DND-41 (cell line): ENCODE measurements at regions not wholly inside any gene's neighbourhood (a gene's known extent, or its start where the extent isn't known, plus 50 kb on each side); places are given as distances from the start of the nearest gene placed in this dataset.

Experiments
- ATAC-seq: fragments of 200-7000 bp; cut with Tn5 transposase; 3 replicates; pipeline ENCODE4 v1.9.1; 2021; ENCODE audit warnings: low read depth; ENCODE audit not compliant: insufficient read depth
- DNase-seq: peaks from one replicate; pipeline ENCODE4 v3.0.0-alpha.2; 2020
- H2AFZ ChIP-seq: 2 replicates; pipeline ENCODE4 v1.6.0; 2012; ENCODE audit warnings: low read depth, low read length
- H3K27ac ChIP-seq: 2 replicates; pipeline ENCODE4 v1.5.1; 2012; ENCODE audit warnings: low read length, inconsistent platforms
- H3K27me3 ChIP-seq: fragments of 200-600 bp; sonication (generic); 2 replicates; pipeline ENCODE4 v1.6.0; 2012; ENCODE audit warnings: low read length, mild to moderate bottlenecking, inconsistent platforms; ENCODE audit not compliant: insufficient read depth, poor library complexity
- H3K36me3 ChIP-seq: 2 replicates; pipeline ENCODE4 v1.5.1; 2012; ENCODE audit warnings: low read length, inconsistent platforms; ENCODE audit not compliant: insufficient read depth
- H3K4me1 ChIP-seq: 2 replicates; pipeline ENCODE4 v1.5.1; 2012; ENCODE audit warnings: mild to moderate bottlenecking, low read length; ENCODE audit not compliant: insufficient read depth
- H3K4me2 ChIP-seq: 2 replicates; pipeline ENCODE4 v1.6.0; 2012; ENCODE audit warnings: mild to moderate bottlenecking, moderate library complexity, low read length, inconsistent platforms; ENCODE audit not compliant: insufficient read depth
- H3K4me3 ChIP-seq, 2 experiments: fragments of 200-600 bp in 1 of 2; shearing (Covaris generic) in 1 of 2; 2 replicates each; pipeline ENCODE4 v1.5.1; 2012 to 2016; ENCODE audit warnings: inconsistent platforms in 2 of 2, low read length in 2 of 2, mild to moderate bottlenecking in 2 of 2, low read depth in 1 of 2, moderate library complexity in 1 of 2
- H3K79me2 ChIP-seq: 2 replicates; pipeline ENCODE4 v1.6.0; 2012; ENCODE audit warnings: low read length, inconsistent platforms; ENCODE audit not compliant: insufficient read depth
- H3K9ac ChIP-seq: 2 replicates; pipeline ENCODE4 v1.6.0; 2012; ENCODE audit warnings: low read depth, mild to moderate bottlenecking, inconsistent platforms, low read length, moderate library complexity
- H3K9me3 ChIP-seq: 2 replicates; pipeline ENCODE4 v1.5.1; 2012; ENCODE audit warnings: low read length, moderate library complexity, mild to moderate bottlenecking, inconsistent platforms; ENCODE audit not compliant: insufficient read depth, severe bottlenecking
- H4K20me1 ChIP-seq: 2 replicates; pipeline ENCODE4 v1.6.0; 2012; ENCODE audit warnings: low read length; ENCODE audit not compliant: insufficient read depth
- EZH2 ChIP-seq: IDR thresholded peaks from 3 replicates; pipeline ENCODE4 v1.6.1; 2012; ENCODE audit warnings: borderline replicate concordance, low read depth, mild to moderate bottlenecking, moderate library complexity, low read length, inconsistent platforms; ENCODE audit not compliant: severe bottlenecking
- TF ChIP-seq, protein P1 (sequence below): IDR thresholded peaks from 2 replicates; pipeline ENCODE4 v1.5.1; 2012; ENCODE audit warnings: borderline replicate concordance, low read length, moderate library complexity, mild to moderate bottlenecking; ENCODE audit not compliant: poor library complexity, severe bottlenecking; ENCODE audit errors: extremely low read depth

DNA sequence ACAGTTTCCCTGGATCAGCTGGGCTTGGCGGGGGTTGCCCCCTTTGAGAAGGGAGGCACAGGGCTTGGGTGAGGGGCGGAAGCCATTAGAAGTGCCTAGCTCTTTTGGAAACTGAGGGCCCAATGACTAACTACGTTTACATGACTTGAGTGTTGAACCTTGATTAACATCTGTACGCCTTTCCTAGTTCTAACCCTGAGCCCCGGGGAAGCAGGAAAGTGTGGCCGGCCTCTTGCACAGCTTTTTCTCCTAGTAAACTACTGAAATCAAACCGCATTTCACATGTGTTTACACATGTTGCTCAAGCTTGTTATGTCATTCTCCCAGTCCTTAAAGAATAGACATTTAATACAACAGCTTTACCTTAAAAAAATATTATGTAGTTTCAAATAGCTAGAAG, 1356.4 kb upstream of the TMEM132C start:
- Histone ChIP-seq H3K27ac (no peak overlapping the region), H3K36me3 (no peaks in the 10 kb centered on the region), H2AFZ (no peak overlapping the region), H3K27me3 (no peaks in the 10 kb centered on the region), H3K9me3 (no peaks in the 10 kb centered on the region), H3K4me2 (no peak overlapping the region), H4K20me1 (no peaks in the 10 kb centered on the region), H3K9ac (no peak overlapping the region), H3K4me3 (no peak overlapping the region), H3K4me1 (no peaks in the 10 kb centered on the region), H3K79me2 (no peaks in the 10 kb centered on the region)
- DNase-seq = no peak
- no peak for ATAC-seq
- TF ChIP-seq EZH2 = no peak
- TF ChIP-seq, protein P1, sequence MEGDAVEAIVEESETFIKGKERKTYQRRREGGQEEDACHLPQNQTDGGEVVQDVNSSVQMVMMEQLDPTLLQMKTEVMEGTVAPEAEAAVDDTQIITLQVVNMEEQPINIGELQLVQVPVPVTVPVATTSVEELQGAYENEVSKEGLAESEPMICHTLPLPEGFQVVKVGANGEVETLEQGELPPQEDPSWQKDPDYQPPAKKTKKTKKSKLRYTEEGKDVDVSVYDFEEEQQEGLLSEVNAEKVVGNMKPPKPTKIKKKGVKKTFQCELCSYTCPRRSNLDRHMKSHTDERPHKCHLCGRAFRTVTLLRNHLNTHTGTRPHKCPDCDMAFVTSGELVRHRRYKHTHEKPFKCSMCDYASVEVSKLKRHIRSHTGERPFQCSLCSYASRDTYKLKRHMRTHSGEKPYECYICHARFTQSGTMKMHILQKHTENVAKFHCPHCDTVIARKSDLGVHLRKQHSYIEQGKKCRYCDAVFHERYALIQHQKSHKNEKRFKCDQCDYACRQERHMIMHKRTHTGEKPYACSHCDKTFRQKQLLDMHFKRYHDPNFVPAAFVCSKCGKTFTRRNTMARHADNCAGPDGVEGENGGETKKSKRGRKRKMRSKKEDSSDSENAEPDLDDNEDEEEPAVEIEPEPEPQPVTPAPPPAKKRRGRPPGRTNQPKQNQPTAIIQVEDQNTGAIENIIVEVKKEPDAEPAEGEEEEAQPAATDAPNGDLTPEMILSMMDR = no peak

DNA sequence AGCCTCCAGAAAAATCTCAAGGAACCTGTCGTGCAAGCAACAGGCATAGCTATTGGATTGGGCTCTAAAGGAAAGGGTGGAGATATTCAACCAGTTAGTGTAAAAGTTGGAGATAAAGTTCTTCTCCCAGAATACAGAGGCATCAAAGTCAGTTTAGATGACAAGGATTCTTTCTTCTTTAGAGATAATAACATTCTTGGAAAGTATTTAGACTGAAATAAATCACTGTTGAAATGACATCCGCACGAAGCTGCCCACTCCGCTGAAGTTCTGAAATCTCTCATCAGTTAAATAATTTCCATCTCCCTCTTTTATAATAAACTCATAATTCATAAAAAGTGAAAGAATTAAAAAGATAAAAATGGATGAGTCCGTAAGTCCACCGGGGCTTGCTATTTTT, 1354.9 kb upstream of the TMEM132C start:
- H2AFZ ChIP-seq = no peak overlapping the region
- H3K79me2 ChIP-seq = no peaks in the 10 kb centered on the region
- TF ChIP-seq, protein P1 = no peak
- no peak for TF ChIP-seq EZH2
- H3K27ac ChIP-seq = no peak overlapping the region
- no peaks in the 10 kb centered on the region for H4K20me1 ChIP-seq
- no peaks in the 10 kb centered on the region for H3K4me1 ChIP-seq
- no peaks in the 10 kb centered on the region for H3K27me3 ChIP-seq
- no peaks in the 10 kb centered on the region for H3K9me3 ChIP-seq
- no peak for ATAC-seq
- H3K36me3 ChIP-seq = no peaks in the 10 kb centered on the region
- H3K9ac ChIP-seq = no peak overlapping the region
- DNase-seq = no peak
- no peak overlapping the region for H3K4me2 ChIP-seq
- H3K4me3 ChIP-seq = no peak overlapping the region

DNA sequence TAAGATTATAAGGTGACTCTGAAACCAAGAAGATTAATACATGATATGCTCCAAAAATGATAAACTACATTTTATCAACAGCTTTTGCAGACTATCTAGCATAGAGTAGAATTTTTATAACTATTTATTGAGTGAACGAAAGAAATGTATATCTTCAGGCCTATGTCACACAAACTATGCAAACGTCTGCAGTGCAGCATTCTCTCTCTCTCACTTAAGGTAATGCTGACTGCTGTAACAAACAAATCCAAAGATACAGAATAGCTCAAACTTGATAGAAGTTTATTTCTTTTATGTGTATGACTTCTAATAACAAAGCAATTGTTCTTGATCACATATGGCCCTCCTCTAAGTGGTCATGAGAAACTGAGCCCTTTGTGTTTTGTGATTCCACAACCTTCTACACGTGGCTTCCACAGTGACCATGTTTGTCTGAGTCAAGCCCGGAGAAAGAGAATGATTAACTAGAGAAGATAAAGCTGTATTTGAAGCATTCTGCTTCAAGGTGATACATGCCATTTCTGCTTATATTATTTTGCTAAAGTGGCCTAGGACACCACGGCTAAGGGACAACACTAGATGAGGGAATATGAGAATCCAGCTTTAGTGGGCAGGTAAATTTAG, 1352.7 kb upstream of the TMEM132C start:
- no peak overlapping the region for H3K4me2 ChIP-seq
- H3K27ac ChIP-seq = no peak overlapping the region
- no peaks in the 10 kb centered on the region for H3K4me1 ChIP-seq
- H3K4me3 ChIP-seq = no peak overlapping the region
- DNase-seq = no peak
- no peaks in the 10 kb centered on the region for H3K36me3 ChIP-seq
- no peak overlapping the region for H3K9ac ChIP-seq
- no peaks in the 10 kb centered on the region for H3K79me2 ChIP-seq
- no peaks in the 10 kb centered on the region for H3K27me3 ChIP-seq
- TF ChIP-seq, protein P1 = no peak
- no peak for TF ChIP-seq EZH2
- no peaks in the 10 kb centered on the region for H4K20me1 ChIP-seq
- no peaks in the 10 kb centered on the region for H3K9me3 ChIP-seq
- H2AFZ ChIP-seq = no peak overlapping the region
- no peak for ATAC-seq

DNA sequence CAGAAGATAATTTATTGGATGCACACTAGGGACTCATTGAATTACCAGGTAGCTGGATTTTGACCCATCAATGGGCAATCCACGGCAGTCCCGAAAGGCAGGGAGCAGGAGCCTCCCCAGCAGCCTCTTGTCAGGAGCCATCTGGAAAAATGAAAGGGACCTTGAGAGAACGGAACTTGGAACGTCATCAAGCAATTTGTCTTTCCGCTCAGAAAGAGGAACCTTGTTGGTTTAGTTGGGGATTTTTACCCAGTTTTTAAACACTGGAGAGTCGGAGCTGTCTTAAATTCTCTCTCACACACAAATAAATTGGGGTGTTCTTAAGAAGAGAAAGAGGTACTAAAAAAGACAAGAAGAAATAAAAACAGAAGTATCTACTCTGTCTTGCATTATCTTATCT, 1351.7 kb upstream of the TMEM132C start:
- Histone ChIP-seq H3K79me2 (no peaks in the 10 kb centered on the region), H2AFZ (no peak overlapping the region), H3K4me2 (no peak overlapping the region), H3K4me3 (no peak overlapping the region), H3K9me3 (no peaks in the 10 kb centered on the region), H3K27me3 (no peaks in the 10 kb centered on the region), H3K4me1 (no peaks in the 10 kb centered on the region), H4K20me1 (no peaks in the 10 kb centered on the region), H3K9ac (no peak overlapping the region), H3K36me3 (no peaks in the 10 kb centered on the region), H3K27ac (no peak overlapping the region)
- DNase-seq (no peak), ATAC-seq (no peak)
- TF ChIP-seq EZH2 = no peak
- TF ChIP-seq, protein P1 = no peak
